ENCODE measurements at regions not wholly inside any gene's neighbourhood (a gene's known extent, or its start where the extent isn't known, plus 50 kb on each side); places are given as distances from the start of the nearest gene placed in this dataset.

GRCh38 chr7:34454381-34454780 is 203.6 kb upstream of the NPSR1 start:
- H3K79me1 ChIP-seq (ENCODE audit: low read depth, low read length), result no peaks in the 10 kb centered on the region
- no peak overlapping the region for H3K18ac ChIP-seq (ENCODE audit: low read length)
- H3K14ac ChIP-seq (ENCODE audit: low read length), result no peak overlapping the region
- no peaks in the 10 kb centered on the region for H3K36me3 ChIP-seq (replicated peaks in 1 of 2; ENCODE audit: control insufficient read depth in 2 of 2, insufficient read depth in 2 of 2, low read length in 2 of 2)
- H2BK120ac ChIP-seq (ENCODE audit: low read depth, low read length), result no peak overlapping the region
- H2AFZ ChIP-seq (ENCODE audit: low read length), result no peak overlapping the region
- no peaks in the 10 kb centered on the region for H3K9me3 ChIP-seq (replicated peaks in 1 of 2; ENCODE audit: control insufficient read depth in 2 of 2, insufficient read depth in 1 of 2, low read depth in 1 of 2, low read length in 2 of 2)
- H3K27me3 ChIP-seq (ENCODE audit: control insufficient read depth in 3 of 3, insufficient read depth in 3 of 3, low read depth in 1 of 3, low read length in 3 of 3), result no peaks in the 10 kb centered on the region
- H4K91ac ChIP-seq (ENCODE audit: low read depth, low read length, poor library complexity), result no peak overlapping the region
- H2BK15ac ChIP-seq (ENCODE audit: low read length), result no peak overlapping the region
- no peak overlapping the region for H3K4me2 ChIP-seq (ENCODE audit: insufficient read depth, low read length, poor library complexity, severe bottlenecking)
- no peak overlapping the region for H4K8ac ChIP-seq (ENCODE audit: low read depth, low read length)
- H2BK5ac ChIP-seq (ENCODE audit: low read length), result no peak overlapping the region
- no peak overlapping the region for H3K4ac ChIP-seq (ENCODE audit: low read length)
- H2AK5ac ChIP-seq (ENCODE audit: low read depth, low read length), result no peak overlapping the region
- no peak for DNase-seq (ENCODE audit: low spot score)
- WGBS, 2 donors (ENCODE audit: extremely low coverage in 2 of 2, insufficient read length in 2 of 2, insufficient replicate concordance in 1 of 2), result no CpG with 5 or more reads among the region's 4 CpGs
- H3K9ac ChIP-seq (ENCODE audit: low read depth, low read length, poor library complexity), result no peak overlapping the region
- H3K23ac ChIP-seq (ENCODE audit: low read depth, low read length, poor library complexity), result no peak overlapping the region
- H2BK12ac ChIP-seq (ENCODE audit: low read length), result no peak overlapping the region
- H3K27ac ChIP-seq (replicated peaks; ENCODE audit: low read length), result no peak overlapping the region
- H3K4me1 ChIP-seq (ENCODE audit: control insufficient read depth in 2 of 2, insufficient read depth in 1 of 2, low read depth in 1 of 2, low read length in 2 of 2), result no peaks in the 10 kb centered on the region
- H3K4me3 ChIP-seq (ENCODE audit: low read length in 2 of 2), result no peak overlapping the region

- no peaks in the 10 kb centered on the region for H3K36me3 ChIP-seq (replicated peaks in 1 of 2; ENCODE audit: control insufficient read depth in 2 of 2, insufficient read depth in 2 of 2, low read length in 2 of 2)
- no peak overlapping the region for H3K14ac ChIP-seq (ENCODE audit: low read length)
- H3K4me3 ChIP-seq (ENCODE audit: low read length in 2 of 2), result no peak overlapping the region
- H2BK5ac ChIP-seq (ENCODE audit: low read length), result no peak overlapping the region
- no peak overlapping the region for H3K23ac ChIP-seq (ENCODE audit: low read depth, low read length, poor library complexity)
- H3K27ac ChIP-seq (replicated peaks; ENCODE audit: low read length), result no peak overlapping the region
- no peaks in the 10 kb centered on the region for H3K27me3 ChIP-seq (ENCODE audit: control insufficient read depth in 3 of 3, insufficient read depth in 3 of 3, low read depth in 1 of 3, low read length in 3 of 3)
- H3K9me3 ChIP-seq (replicated peaks in 1 of 2; ENCODE audit: control insufficient read depth in 2 of 2, insufficient read depth in 1 of 2, low read depth in 1 of 2, low read length in 2 of 2), result no peaks in the 10 kb centered on the region
- H4K91ac ChIP-seq (ENCODE audit: low read depth, low read length, poor library complexity), result no peak overlapping the region
- no peaks in the 10 kb centered on the region for H3K4me1 ChIP-seq (ENCODE audit: control insufficient read depth in 2 of 2, insufficient read depth in 1 of 2, low read depth in 1 of 2, low read length in 2 of 2)
- H3K18ac ChIP-seq (ENCODE audit: low read length), result no peak overlapping the region
- no peaks in the 10 kb centered on the region for H3K79me1 ChIP-seq (ENCODE audit: low read depth, low read length)
- no peak overlapping the region for H3K4ac ChIP-seq (ENCODE audit: low read length)
- no peak overlapping the region for H4K8ac ChIP-seq (ENCODE audit: low read depth, low read length)
- H2BK12ac ChIP-seq (ENCODE audit: low read length), result no peak overlapping the region
- H2BK120ac ChIP-seq (ENCODE audit: low read depth, low read length), result no peak overlapping the region
- no peak overlapping the region for H2BK15ac ChIP-seq (ENCODE audit: low read length)
- no peak overlapping the region for H2AFZ ChIP-seq (ENCODE audit: low read length)
- no peak overlapping the region for H3K4me2 ChIP-seq (ENCODE audit: insufficient read depth, low read length, poor library complexity, severe bottlenecking)
- no peak overlapping the region for H2AK5ac ChIP-seq (ENCODE audit: low read depth, low read length)
- DNase-seq (ENCODE audit: low spot score), result no peak
- no CpG with 5 or more reads among the region's 7 CpGs for WGBS, 2 donors (ENCODE audit: extremely low coverage in 2 of 2, insufficient read length in 2 of 2, insufficient replicate concordance in 1 of 2)
- H3K9ac ChIP-seq (ENCODE audit: low read depth, low read length, poor library complexity), result no peak overlapping the region
Observed at GRCh38 chr7:34457329-34457728, 200.7 kb upstream of the NPSR1 start.

DNA sequence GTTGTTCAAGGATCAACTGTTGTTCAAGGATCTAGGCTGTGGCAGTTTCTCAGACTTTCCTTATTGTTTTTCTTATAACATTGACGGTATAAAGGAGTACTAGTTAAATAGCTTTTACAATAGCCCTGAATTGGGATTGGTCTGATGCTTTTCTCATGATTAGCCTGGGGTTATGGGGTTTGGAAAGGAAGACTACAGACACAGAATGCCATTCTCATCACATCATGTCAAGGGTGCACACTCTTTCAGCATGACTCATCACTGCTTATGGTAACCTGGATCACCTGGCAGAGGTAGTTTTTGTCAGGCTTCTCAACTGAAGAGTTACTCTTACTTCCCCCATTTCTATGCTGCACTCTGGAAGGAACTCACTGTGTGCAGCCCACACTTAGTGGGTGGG is 194.2 kb upstream of the NPSR1 start:
- Histone ChIP-seq H3K36me3 (replicated peaks in 1 of 2; ENCODE audit: control insufficient read depth in 2 of 2, insufficient read depth in 2 of 2, low read length in 2 of 2) (no peaks in the 10 kb centered on the region), H3K9me3 (replicated peaks in 1 of 2; ENCODE audit: control insufficient read depth in 2 of 2, insufficient read depth in 1 of 2, low read depth in 1 of 2, low read length in 2 of 2) (no peaks in the 10 kb centered on the region), H4K8ac (ENCODE audit: low read depth, low read length) (no peak overlapping the region), H2BK120ac (ENCODE audit: low read depth, low read length) (no peak overlapping the region), H3K4ac (ENCODE audit: low read length) (no peak overlapping the region), H3K4me2 (ENCODE audit: insufficient read depth, low read length, poor library complexity, severe bottlenecking) (no peak overlapping the region), H3K4me3 (ENCODE audit: low read length in 2 of 2) (no peak overlapping the region), H3K27me3 (ENCODE audit: control insufficient read depth in 3 of 3, insufficient read depth in 3 of 3, low read depth in 1 of 3, low read length in 3 of 3) (no peaks in the 10 kb centered on the region), H3K18ac (ENCODE audit: low read length) (no peak overlapping the region), H3K14ac (ENCODE audit: low read length) (no peak overlapping the region), H3K23ac (ENCODE audit: low read depth, low read length, poor library complexity) (no peak overlapping the region), H2AK5ac (ENCODE audit: low read depth, low read length) (no peak overlapping the region), H3K27ac (replicated peaks; ENCODE audit: low read length) (no peak overlapping the region), H3K9ac (ENCODE audit: low read depth, low read length, poor library complexity) (no peak overlapping the region), H3K79me1 (ENCODE audit: low read depth, low read length) (no peaks in the 10 kb centered on the region), H2BK5ac (ENCODE audit: low read length) (no peak overlapping the region), H2AFZ (ENCODE audit: low read length) (no peak overlapping the region), H4K91ac (ENCODE audit: low read depth, low read length, poor library complexity) (no peak overlapping the region), H2BK15ac (ENCODE audit: low read length) (no peak overlapping the region), H2BK12ac (ENCODE audit: low read length) (no peak overlapping the region), H3K4me1 (ENCODE audit: control insufficient read depth in 2 of 2, insufficient read depth in 1 of 2, low read depth in 1 of 2, low read length in 2 of 2) (no peaks in the 10 kb centered on the region)
- WGBS, 2 donors (ENCODE audit: extremely low coverage in 2 of 2, insufficient read length in 2 of 2, insufficient replicate concordance in 1 of 2), result no CpG with 5 or more reads among the region's 1 CpG
- no peak for DNase-seq (ENCODE audit: low spot score)

GRCh38 chr7:34471844-34472243 is 186.2 kb upstream of the NPSR1 start:
- Histone ChIP-seq H3K14ac (ENCODE audit: low read length) (no peak overlapping the region), H3K36me3 (replicated peaks in 1 of 2; ENCODE audit: control insufficient read depth in 2 of 2, insufficient read depth in 2 of 2, low read length in 2 of 2) (no peaks in the 10 kb centered on the region), H2AFZ (ENCODE audit: low read length) (no peak overlapping the region), H3K27ac (replicated peaks; ENCODE audit: low read length) (no peak overlapping the region), H3K4me3 (ENCODE audit: low read length in 2 of 2) (no peak overlapping the region), H3K79me1 (ENCODE audit: low read depth, low read length) (no peaks in the 10 kb centered on the region), H3K9me3 (replicated peaks in 1 of 2; ENCODE audit: control insufficient read depth in 2 of 2, insufficient read depth in 1 of 2, low read depth in 1 of 2, low read length in 2 of 2) (peaks cover 0 to 6% of the 10 kb centered on the region in 2 donors), H3K23ac (ENCODE audit: low read depth, low read length, poor library complexity) (no peak overlapping the region), H4K91ac (ENCODE audit: low read depth, low read length, poor library complexity) (no peak overlapping the region), H2BK12ac (ENCODE audit: low read length) (no peak overlapping the region), H2BK5ac (ENCODE audit: low read length) (no peak overlapping the region), H3K9ac (ENCODE audit: low read depth, low read length, poor library complexity) (peak overlapping the region; percentile 3), H3K4ac (ENCODE audit: low read length) (no peak overlapping the region), H2AK5ac (ENCODE audit: low read depth, low read length) (peak overlapping the region; percentile 24), H3K27me3 (ENCODE audit: control insufficient read depth in 3 of 3, insufficient read depth in 3 of 3, low read depth in 1 of 3, low read length in 3 of 3) (no peaks in the 10 kb centered on the region), H3K4me2 (ENCODE audit: insufficient read depth, low read length, poor library complexity, severe bottlenecking) (no peak overlapping the region), H4K8ac (ENCODE audit: low read depth, low read length) (no peak overlapping the region), H2BK120ac (ENCODE audit: low read depth, low read length) (no peak overlapping the region), H2BK15ac (ENCODE audit: low read length) (no peak overlapping the region), H3K18ac (ENCODE audit: low read length) (no peak overlapping the region), H3K4me1 (ENCODE audit: control insufficient read depth in 2 of 2, insufficient read depth in 1 of 2, low read depth in 1 of 2, low read length in 2 of 2) (no peaks in the 10 kb centered on the region)
- no peak for DNase-seq (ENCODE audit: low spot score)
